Activated naive CD8-positive, alpha-beta T cell treated with anti-CD3 and anti-CD28 coated beads, Interleukin-2, amount 50 U/mL, for 24 hours (primary cell): ENCODE measurements at regions not wholly inside any gene's neighbourhood (a gene's known extent, or its start where the extent isn't known, plus 50 kb on each side); places are given as distances from the start of the nearest gene placed in this dataset.
"Not testable (repeated sequence)": the region's sequence is repeated elsewhere in the genome, so short reads cannot be mapped to it uniquely, and the experiment has no call there.

Experiments
- ATAC-seq: fragments of 150-1000 bp; cut with Tn5 transposase; one replicate; pipeline ENCODE4 v1.10.0; 2021
- DNase-seq: peaks from one replicate; pipeline ENCODE4 v3.0.0; 2021
- H3K27ac Mint-ChIP-seq: one replicate; pipeline ENCODE4 v1.8.0; 2021; ENCODE audit warnings: mild to moderate bottlenecking, mixed read lengths
- H3K27me3 Mint-ChIP-seq: one replicate; pipeline ENCODE4 v1.8.0; 2021; ENCODE audit warnings: mixed read lengths
- H3K36me3 Mint-ChIP-seq: one replicate; pipeline ENCODE4 v1.8.0; 2021; ENCODE audit warnings: low read depth, mixed read lengths
- H3K4me1 Mint-ChIP-seq: one replicate; pipeline ENCODE4 v1.8.0; 2021; ENCODE audit warnings: mixed read lengths
- H3K4me3 Mint-ChIP-seq: one replicate; pipeline ENCODE4 v1.8.0; 2021; ENCODE audit warnings: mild to moderate bottlenecking, moderate library complexity, mixed read lengths
- H3K9me3 Mint-ChIP-seq: one replicate; pipeline ENCODE4 v1.8.0; 2021; ENCODE audit warnings: mixed read lengths

DNA sequence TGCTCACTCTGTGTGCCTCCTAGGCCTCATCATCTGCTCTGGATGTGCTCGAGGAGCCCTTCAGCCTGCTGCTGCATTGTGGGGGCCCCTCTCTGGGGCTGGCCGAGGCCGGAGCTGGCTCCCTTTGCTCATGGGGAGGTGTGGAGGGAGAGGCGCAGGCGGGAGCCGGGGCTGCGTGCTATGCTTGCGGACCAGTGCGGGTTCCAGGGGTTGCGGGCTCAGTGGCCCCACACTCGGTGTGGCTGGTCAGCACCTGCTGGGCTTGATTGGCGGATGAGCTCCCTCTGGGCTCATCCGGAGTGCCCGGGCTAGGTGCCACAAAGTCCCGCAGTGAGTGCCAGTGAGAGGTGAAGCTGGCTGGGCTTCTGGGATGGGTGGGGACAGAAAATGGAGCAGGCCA is 264.2 kb downstream of the SI start:
- DNase-seq = no peak
- no peaks in the 10 kb centered on the region for H3K4me1 Mint-ChIP-seq
- no peak for ATAC-seq
- no peak overlapping the region for H3K4me3 Mint-ChIP-seq
- no peaks in the 10 kb centered on the region for H3K9me3 Mint-ChIP-seq
- H3K27me3 Mint-ChIP-seq = no peaks in the 10 kb centered on the region
- H3K27ac Mint-ChIP-seq = no peak overlapping the region
- no peaks in the 10 kb centered on the region for H3K36me3 Mint-ChIP-seq

DNA sequence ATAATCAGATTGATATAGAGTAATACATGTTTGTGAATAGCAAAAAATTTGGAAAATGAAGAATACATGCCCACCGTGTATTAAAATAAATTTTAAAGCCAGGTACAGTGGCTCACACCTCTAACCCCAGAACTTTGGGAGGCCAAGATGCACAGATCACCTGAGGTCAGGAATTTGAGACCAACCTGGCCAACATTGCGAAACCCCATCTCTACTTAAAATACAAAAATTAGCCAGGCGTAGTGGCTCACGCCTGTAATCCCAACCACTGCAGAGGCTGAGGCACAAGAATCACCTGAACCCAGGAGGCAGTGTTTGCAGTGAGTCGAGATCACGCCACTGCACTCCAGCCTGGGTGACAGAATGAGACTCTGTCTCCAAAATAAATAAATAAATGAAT is 266.3 kb downstream of the SI start:
- Mint-ChIP-seq H3K4me1 (no peaks in the 10 kb centered on the region), H3K27ac (no peak overlapping the region), H3K36me3 (no peaks in the 10 kb centered on the region), H3K27me3 (no peaks in the 10 kb centered on the region), H3K4me3 (no peak overlapping the region), H3K9me3 (no peaks in the 10 kb centered on the region)
- no peak for DNase-seq
- ATAC-seq = no peak

DNA sequence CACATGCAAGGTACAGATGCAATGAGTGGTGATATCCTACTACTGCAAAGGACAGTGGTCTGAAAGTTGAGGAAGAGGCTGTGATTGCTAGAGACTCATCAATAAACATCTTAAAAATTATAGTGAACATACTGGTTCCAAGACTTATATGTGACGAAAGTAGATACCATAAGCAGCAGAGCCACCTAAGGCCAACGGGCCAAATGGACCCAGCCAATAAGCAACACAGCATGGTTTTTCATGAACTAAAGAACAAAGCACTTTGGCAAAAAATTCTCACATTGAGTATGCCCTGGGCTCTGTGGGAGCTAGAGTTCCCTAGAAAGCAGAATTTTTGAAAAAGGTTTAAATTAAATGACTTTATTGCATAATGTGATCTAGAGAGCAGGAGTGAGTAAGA is 272.1 kb downstream of the SI start:
- no peak overlapping the region for H3K4me3 Mint-ChIP-seq
- H3K36me3 Mint-ChIP-seq = no peaks in the 10 kb centered on the region
- no peak for DNase-seq
- no peaks in the 10 kb centered on the region for H3K27me3 Mint-ChIP-seq
- no peaks in the 10 kb centered on the region for H3K4me1 Mint-ChIP-seq
- no peaks in the 10 kb centered on the region for H3K9me3 Mint-ChIP-seq
- ATAC-seq = no peak
- no peak overlapping the region for H3K27ac Mint-ChIP-seq

DNA sequence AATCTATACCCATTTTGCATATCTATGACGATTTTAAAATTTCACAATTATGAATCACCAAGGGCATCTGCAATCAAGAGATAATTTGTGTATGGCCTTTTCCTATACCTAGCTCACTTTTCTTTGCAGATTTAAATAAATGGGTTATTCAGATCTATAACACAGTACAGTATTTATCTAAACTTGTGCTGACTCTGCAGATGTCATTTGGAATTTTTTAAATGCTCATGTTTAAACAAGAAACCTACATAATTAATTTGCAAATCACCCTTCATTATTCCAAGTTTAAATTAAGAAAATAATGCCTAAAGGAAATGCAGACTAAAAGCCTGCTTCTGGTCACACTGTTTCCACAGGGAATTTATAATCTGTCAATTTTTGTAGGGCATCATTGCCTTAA is 284.2 kb downstream of the SI start:
- H3K9me3 Mint-ChIP-seq = peaks cover 4% of the 10 kb centered on the region
- no peak overlapping the region for H3K27ac Mint-ChIP-seq
- ATAC-seq (no peak), DNase-seq (no peak)
- H3K4me1 Mint-ChIP-seq = no peaks in the 10 kb centered on the region
- no peaks in the 10 kb centered on the region for H3K27me3 Mint-ChIP-seq
- no peaks in the 10 kb centered on the region for H3K36me3 Mint-ChIP-seq
- no peak overlapping the region for H3K4me3 Mint-ChIP-seq

DNA sequence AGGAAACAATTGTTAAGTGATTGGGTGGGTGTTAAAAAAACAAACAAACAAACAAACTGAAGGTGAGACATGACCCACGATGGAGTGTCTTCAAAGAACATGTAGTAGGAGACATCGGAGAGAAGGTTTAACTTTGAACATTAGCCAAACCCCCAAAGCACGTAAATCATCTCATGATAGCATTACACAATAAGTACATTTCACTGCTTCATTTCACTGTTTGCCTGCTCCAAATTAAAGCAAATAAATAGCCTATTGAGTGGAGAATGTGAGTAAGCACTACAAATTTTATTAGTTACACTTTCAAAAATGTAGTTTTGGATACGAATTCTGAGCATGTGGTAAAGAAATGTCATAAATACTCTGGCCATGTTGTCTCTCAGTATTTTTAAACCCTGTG is 287.0 kb downstream of the SI start:
- H3K9me3 Mint-ChIP-seq = peaks cover 4% of the 10 kb centered on the region
- DNase-seq (no peak), ATAC-seq (no peak)
- H3K27ac Mint-ChIP-seq = no peak overlapping the region
- no peaks in the 10 kb centered on the region for H3K27me3 Mint-ChIP-seq
- H3K4me3 Mint-ChIP-seq = no peak overlapping the region
- H3K4me1 Mint-ChIP-seq = no peaks in the 10 kb centered on the region
- H3K36me3 Mint-ChIP-seq = no peaks in the 10 kb centered on the region

DNA sequence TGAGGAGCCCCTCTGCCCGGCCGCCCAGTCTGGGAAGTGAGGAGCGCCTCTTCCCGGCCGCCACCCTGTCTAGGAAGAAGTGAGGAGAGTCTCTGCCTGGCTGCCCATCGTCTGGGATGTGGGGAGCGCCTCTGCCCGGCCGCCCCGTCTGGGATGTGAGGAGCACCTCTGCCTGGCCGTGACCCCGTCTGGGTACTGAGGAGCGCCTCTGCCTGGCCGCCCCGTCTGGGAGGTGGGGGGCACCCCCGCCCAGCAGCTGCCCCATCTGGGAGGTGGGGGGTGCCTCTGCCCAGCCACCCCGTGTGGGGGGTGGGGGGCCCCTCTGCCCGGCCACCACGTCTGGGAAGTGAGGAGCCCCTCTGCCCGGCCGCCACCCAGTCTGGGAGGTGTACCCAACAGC is 293.9 kb downstream of the SI start:
- not testable (repeated sequence) for H3K4me1 Mint-ChIP-seq, H3K36me3 Mint-ChIP-seq, H3K27me3 Mint-ChIP-seq, H3K4me3 Mint-ChIP-seq, ATAC-seq, H3K9me3 Mint-ChIP-seq, DNase-seq, H3K27ac Mint-ChIP-seq

DNA sequence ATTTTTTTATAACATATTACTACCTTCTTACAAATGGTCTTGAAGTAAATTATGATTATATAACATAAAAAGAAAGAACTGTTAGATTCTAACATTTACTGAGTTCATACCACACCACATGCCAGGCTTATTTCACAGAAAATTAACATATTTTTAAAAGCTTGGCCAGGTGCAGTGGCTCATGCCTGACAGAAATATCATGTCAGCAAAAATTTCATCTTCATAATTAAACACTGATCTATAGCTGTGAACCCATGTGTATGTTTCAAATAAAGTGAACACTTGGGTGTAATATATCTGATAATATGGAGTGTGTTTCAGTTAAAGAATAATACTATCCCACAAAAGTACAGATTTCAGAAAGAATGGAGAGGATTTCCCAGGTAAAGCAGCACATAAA is 296.5 kb downstream of the SI start:
- no peak overlapping the region for H3K4me3 Mint-ChIP-seq
- no peak for ATAC-seq
- no peaks in the 10 kb centered on the region for H3K4me1 Mint-ChIP-seq
- no peak for DNase-seq
- H3K27ac Mint-ChIP-seq = no peak overlapping the region
- no peaks in the 10 kb centered on the region for H3K36me3 Mint-ChIP-seq
- no peaks in the 10 kb centered on the region for H3K27me3 Mint-ChIP-seq
- H3K9me3 Mint-ChIP-seq = no peaks in the 10 kb centered on the region

DNA sequence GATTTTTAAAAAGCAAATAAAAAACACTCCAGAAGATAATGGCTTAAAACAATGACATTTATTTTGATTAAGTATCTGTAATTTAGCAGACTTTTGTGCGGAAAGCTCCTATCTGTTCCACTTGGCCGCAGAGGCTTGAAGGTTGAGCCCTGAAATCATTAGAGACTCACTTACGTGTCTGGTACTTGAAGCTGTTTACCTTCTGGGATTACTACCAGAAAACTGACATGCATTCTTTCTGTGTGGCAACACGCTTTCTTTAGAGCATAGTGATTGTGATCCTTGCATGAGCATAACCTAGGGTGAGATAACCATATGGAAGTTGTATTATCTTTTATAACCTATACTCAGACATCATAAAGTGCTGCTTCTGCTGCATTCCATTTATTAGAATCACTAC is 298.5 kb downstream of the SI start:
- H3K9me3 Mint-ChIP-seq = peaks cover 3% of the 10 kb centered on the region
- no peak for ATAC-seq
- H3K4me1 Mint-ChIP-seq = no peaks in the 10 kb centered on the region
- no peak for DNase-seq
- H3K27ac Mint-ChIP-seq = no peak overlapping the region
- H3K27me3 Mint-ChIP-seq = no peaks in the 10 kb centered on the region
- H3K4me3 Mint-ChIP-seq = no peak overlapping the region
- H3K36me3 Mint-ChIP-seq = no peaks in the 10 kb centered on the region

DNA sequence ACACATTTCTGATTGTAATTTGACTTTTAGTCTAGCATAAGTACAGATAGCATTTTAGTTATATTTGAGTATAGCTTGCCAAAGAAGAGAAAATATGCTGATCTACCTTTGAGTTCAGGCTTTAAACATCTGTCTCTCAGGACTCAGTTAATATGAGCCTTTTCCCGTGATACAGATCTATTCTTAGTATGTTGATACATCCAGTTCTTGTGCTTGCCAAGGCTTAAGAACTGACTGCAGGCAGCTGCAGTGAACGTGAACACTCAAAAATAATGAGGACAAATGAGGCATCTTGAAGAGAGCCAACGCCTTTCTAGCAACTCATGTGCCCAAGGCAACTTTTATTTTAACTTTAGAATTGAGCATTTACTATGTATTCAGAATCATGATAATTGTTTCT is 325.5 kb downstream of the SI start:
- Mint-ChIP-seq H3K27ac (no peak overlapping the region), H3K4me1 (no peaks in the 10 kb centered on the region), H3K27me3 (no peaks in the 10 kb centered on the region), H3K9me3 (no peaks in the 10 kb centered on the region), H3K4me3 (no peak overlapping the region), H3K36me3 (no peaks in the 10 kb centered on the region)
- DNase-seq = no peak
- ATAC-seq = no peak

DNA sequence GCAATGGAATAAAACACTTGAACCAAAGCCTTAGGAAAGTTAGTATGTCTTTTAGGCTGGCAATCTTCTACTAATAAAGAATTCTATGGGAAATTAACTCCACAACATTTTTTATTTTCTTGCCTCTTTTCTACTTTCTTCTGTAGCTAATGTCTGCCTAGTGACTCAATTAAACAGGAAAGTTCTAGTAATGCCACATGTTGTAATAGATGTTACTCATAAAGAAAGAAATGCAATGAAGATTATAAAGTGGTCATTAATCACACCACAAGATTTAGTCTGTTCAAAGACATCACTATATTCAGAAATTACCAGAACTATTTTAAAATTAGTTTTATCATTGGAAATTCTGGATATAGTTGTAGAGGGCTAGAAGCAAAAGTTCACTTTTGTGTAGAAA is 329.7 kb downstream of the SI start:
- Mint-ChIP-seq H3K27me3 (no peaks in the 10 kb centered on the region), H3K36me3 (no peaks in the 10 kb centered on the region), H3K4me1 (no peaks in the 10 kb centered on the region), H3K9me3 (no peaks in the 10 kb centered on the region), H3K4me3 (no peak overlapping the region), H3K27ac (no peak overlapping the region)
- DNase-seq = no peak
- ATAC-seq = no peak

DNA sequence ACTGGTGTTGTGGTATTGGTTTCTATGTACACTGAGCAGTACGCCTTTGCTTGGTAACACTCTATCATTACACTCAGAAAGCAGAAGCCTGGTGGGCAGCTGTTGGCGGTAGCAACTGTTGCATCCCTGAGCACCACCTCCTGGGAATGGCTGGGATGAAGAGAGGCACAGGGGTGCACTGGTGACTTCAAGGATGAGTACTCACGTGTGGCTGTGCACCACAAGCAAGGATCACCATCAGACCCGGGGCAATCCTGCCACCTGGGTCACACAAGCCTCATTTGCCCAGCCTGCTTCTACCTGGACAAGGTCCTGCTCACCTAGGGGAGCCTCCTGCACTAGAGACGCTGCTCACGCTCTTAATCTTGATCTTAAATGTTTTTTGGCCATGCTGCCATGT is 336.4 kb downstream of the SI start:
- H3K27ac Mint-ChIP-seq = no peak overlapping the region
- DNase-seq = no peak
- H3K9me3 Mint-ChIP-seq = peaks cover 24% of the 10 kb centered on the region
- no peak for ATAC-seq
- no peaks in the 10 kb centered on the region for H3K4me1 Mint-ChIP-seq
- no peak overlapping the region for H3K4me3 Mint-ChIP-seq
- no peaks in the 10 kb centered on the region for H3K27me3 Mint-ChIP-seq
- H3K36me3 Mint-ChIP-seq = no peaks in the 10 kb centered on the region

DNA sequence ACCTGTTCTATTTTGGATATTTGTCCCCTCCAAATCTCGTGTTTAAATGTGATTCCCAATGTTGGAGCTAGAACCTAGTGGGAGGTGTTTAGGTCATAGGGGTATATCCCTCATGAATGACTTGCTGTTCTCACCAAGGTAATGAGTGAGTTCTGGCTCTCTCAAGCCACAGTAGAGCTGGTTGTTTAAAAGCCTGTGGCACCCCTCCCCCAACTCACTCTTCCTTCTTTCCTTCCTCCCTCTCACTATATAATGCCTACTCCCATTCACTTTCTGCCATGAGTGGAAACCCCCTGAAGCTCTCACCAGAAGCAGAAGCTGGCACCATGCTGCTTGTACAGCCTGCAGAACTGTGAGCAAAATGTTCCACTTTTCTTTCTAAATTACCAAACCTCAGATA is 341.1 kb downstream of the SI start:
- DNase-seq = no peak
- no peak for ATAC-seq
- no peaks in the 10 kb centered on the region for H3K36me3 Mint-ChIP-seq
- H3K9me3 Mint-ChIP-seq = peaks cover 22% of the 10 kb centered on the region
- no peak overlapping the region for H3K4me3 Mint-ChIP-seq
- H3K27me3 Mint-ChIP-seq = no peaks in the 10 kb centered on the region
- no peak overlapping the region for H3K27ac Mint-ChIP-seq
- H3K4me1 Mint-ChIP-seq = no peaks in the 10 kb centered on the region

DNA sequence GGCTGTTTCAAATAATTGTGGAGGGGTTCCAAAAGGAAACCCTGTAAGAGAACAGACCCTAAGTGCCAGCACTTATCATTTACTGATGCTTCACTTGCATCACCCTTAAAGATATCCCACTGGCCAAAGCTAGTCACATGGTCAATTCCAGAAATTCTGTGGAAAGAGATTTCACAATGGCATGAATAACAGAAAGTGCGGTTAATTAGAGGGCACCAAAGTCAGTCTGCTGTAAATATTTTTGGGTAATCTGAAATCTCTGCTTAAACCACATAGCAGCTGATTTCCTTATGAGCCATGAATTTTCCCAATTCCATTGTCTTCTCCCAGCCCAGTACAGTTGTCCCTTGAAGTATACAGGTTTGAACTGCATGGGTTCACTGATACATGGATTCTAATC is 346.1 kb downstream of the SI start:
- no peaks in the 10 kb centered on the region for H3K4me1 Mint-ChIP-seq
- no peak for ATAC-seq
- no peak for DNase-seq
- no peak overlapping the region for H3K27ac Mint-ChIP-seq
- no peaks in the 10 kb centered on the region for H3K27me3 Mint-ChIP-seq
- H3K9me3 Mint-ChIP-seq = no peaks in the 10 kb centered on the region
- H3K36me3 Mint-ChIP-seq = no peaks in the 10 kb centered on the region
- H3K4me3 Mint-ChIP-seq = no peak overlapping the region

DNA sequence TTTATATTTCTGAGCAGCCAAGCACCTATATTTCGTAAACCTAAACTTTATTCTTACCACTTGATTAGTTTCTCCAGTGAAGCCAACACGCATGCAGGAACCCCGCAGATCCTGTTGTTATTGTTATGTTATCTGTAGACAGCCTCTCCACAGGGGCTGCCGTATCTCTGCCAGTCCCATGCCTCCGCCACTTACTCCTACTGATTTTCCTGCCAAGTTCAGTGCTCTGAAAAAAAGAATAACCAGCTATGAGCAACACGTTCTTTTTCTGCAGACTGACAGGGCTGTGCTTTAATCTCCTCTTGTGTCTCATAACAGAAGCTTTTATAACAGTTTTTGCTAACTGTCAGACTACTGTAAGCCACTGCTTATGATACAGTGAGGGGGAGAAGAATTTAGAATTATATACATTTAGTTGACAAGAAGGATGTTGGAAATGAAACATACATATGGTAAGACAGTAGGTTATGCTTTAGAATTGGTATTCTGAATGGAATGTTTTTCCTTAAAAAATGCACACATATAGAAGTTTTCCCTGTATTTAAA is 347.4 kb downstream of the SI start:
- H3K27me3 Mint-ChIP-seq = no peaks in the 10 kb centered on the region
- no peak for DNase-seq
- no peak for ATAC-seq
- no peaks in the 10 kb centered on the region for H3K4me1 Mint-ChIP-seq
- no peaks in the 10 kb centered on the region for H3K9me3 Mint-ChIP-seq
- no peak overlapping the region for H3K27ac Mint-ChIP-seq
- no peaks in the 10 kb centered on the region for H3K36me3 Mint-ChIP-seq
- H3K4me3 Mint-ChIP-seq = no peak overlapping the region

DNA sequence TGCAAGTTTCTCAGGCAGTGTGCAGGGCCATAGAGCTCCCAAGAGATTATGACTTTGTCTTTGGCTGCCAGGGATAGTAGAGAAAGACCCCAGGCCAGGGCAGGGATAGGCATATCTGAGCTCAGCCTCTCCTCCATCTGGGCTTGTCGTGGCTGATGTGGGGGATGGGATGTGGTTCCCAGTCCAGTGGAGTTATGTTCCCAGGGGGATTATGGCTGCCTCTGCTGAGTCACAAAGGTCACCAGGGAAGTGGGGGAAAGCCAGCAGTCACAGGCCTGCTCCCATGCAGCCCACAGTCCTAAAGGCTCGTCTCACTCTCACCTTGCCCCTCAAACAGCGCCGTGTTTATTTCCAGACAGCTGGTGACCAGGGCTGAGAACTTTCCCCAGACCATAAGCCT is 354.9 kb downstream of the SI start:
- no peaks in the 10 kb centered on the region for H3K4me1 Mint-ChIP-seq
- ATAC-seq = no peak
- H3K4me3 Mint-ChIP-seq = no peak overlapping the region
- H3K9me3 Mint-ChIP-seq = peaks cover 12% of the 10 kb centered on the region
- no peaks in the 10 kb centered on the region for H3K36me3 Mint-ChIP-seq
- no peak for DNase-seq
- no peak overlapping the region for H3K27ac Mint-ChIP-seq
- H3K27me3 Mint-ChIP-seq = no peaks in the 10 kb centered on the region

DNA sequence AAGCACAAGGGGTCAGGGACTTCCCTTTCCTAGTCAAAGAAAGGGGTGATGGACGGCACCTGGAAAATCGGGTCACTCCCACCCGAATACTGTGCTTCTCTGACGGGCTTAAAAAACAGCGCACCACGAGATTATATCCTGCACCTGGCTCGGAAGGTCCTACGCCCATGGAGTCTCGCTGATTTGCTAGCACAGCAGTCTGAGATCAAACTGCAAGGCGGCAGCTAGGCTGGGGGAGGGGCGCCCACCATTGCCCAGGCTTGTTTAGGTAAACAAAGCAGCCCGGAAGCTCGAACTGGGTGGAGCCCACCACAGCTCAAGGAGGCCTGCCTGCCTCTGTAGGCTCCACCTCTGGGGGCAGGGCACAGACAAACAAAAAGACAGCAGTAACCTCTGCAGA is 375.5 kb downstream of the SI start:
- H3K4me1 Mint-ChIP-seq, H3K36me3 Mint-ChIP-seq, H3K9me3 Mint-ChIP-seq, H3K27ac Mint-ChIP-seq, H3K27me3 Mint-ChIP-seq, H3K4me3 Mint-ChIP-seq, DNase-seq, ATAC-seq: not testable (repeated sequence)
